Osteoblast (primary cell): ENCODE measurements at regions not wholly inside any gene's neighbourhood (a gene's known extent, or its start where the extent isn't known, plus 50 kb on each side); places are given as distances from the start of the nearest gene placed in this dataset.
"Not testable (repeated sequence)": the region's sequence is repeated elsewhere in the genome, so short reads cannot be mapped to it uniquely, and the experiment has no call there.

Source experiments
- DNase-seq: peaks from one replicate; pipeline ENCODE4 v3.0.0; 2011; ENCODE audit warnings: low spot score, mixed read lengths; ENCODE audit not compliant: insufficient read length; ENCODE audit errors: missing footprints
- H2AFZ ChIP-seq: 2 replicates; pipeline ENCODE4 v1.6.0; 2011; ENCODE audit warnings: mild to moderate bottlenecking, low read length
- H3K27ac ChIP-seq: 2 replicates; pipeline ENCODE4 v1.5.1; 2011; ENCODE audit warnings: mild to moderate bottlenecking, low read depth, low read length, moderate library complexity
- H3K27me3 ChIP-seq: 2 replicates; pipeline ENCODE4 v1.6.0; 2012; ENCODE audit warnings: mild to moderate bottlenecking, control low read depth, inconsistent platforms, low read length, moderate library complexity; ENCODE audit not compliant: insufficient read depth
- H3K36me3 ChIP-seq: 2 replicates; pipeline ENCODE4 v1.5.1; 2011; ENCODE audit warnings: mild to moderate bottlenecking, low read length, control low read depth, moderate library complexity; ENCODE audit not compliant: insufficient read depth
- H3K4me1 ChIP-seq: 2 replicates; pipeline ENCODE4 v1.5.1; 2011; ENCODE audit warnings: mild to moderate bottlenecking, low read length, control low read depth, moderate library complexity; ENCODE audit not compliant: insufficient read depth
- H3K4me2 ChIP-seq: 2 replicates; pipeline ENCODE4 v1.6.0; 2011; ENCODE audit warnings: mild to moderate bottlenecking, low read length; ENCODE audit not compliant: insufficient read depth
- H3K4me3 ChIP-seq: fragments of 200-600 bp; sonication (generic); 3 replicates; pipeline ENCODE4 v1.5.1; 2012; ENCODE audit warnings: mild to moderate bottlenecking, low read length, inconsistent platforms; ENCODE audit not compliant: insufficient read depth
- H3K79me2 ChIP-seq: 2 replicates; pipeline ENCODE4 v1.6.0; 2012; ENCODE audit warnings: mild to moderate bottlenecking, low read length, control low read depth, inconsistent platforms; ENCODE audit not compliant: insufficient read depth
- H3K9me3 ChIP-seq: 2 replicates; pipeline ENCODE4 v1.5.1; 2011; ENCODE audit warnings: low read depth, low read length, control low read depth
- H4K20me1 ChIP-seq: 2 replicates; pipeline ENCODE4 v1.6.0; 2012; ENCODE audit warnings: mild to moderate bottlenecking, low read length, control low read depth; ENCODE audit not compliant: insufficient read depth
- TF ChIP-seq, protein P1 (sequence below): IDR thresholded peaks from 2 replicates; pipeline ENCODE4 v1.5.1; 2011; ENCODE audit warnings: mild to moderate bottlenecking, low read depth, low read length, moderate library complexity; ENCODE audit errors: extremely low read depth

DNA sequence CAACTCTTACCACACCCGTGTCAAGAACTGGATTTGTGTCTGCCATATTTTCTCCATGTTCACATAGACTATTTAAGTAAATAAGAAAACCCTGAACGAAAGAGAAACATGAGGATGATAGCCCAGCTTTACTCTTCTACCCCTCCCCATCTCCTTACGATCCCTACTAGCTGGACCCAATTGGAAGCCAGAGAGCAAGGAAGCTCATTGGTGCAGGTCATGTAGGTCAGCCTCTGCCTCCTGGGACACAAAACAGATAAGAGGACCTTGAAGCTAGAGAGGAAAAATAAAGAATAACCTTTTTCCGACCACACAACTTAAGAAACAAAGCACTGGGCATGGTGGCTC, 124.6 kb upstream of the ATF7IP start:
- peaks cover 10% of the 10 kb centered on the region for H3K4me1 ChIP-seq
- H4K20me1 ChIP-seq = no peaks in the 10 kb centered on the region
- no peak overlapping the region for H3K4me2 ChIP-seq
- no peaks in the 10 kb centered on the region for H3K79me2 ChIP-seq
- H3K9me3 ChIP-seq = peaks cover 4% of the 10 kb centered on the region
- no peaks in the 10 kb centered on the region for H3K27me3 ChIP-seq
- no peak overlapping the region for H2AFZ ChIP-seq
- H3K36me3 ChIP-seq = no peaks in the 10 kb centered on the region
- no peak for DNase-seq
- TF ChIP-seq, protein P1, sequence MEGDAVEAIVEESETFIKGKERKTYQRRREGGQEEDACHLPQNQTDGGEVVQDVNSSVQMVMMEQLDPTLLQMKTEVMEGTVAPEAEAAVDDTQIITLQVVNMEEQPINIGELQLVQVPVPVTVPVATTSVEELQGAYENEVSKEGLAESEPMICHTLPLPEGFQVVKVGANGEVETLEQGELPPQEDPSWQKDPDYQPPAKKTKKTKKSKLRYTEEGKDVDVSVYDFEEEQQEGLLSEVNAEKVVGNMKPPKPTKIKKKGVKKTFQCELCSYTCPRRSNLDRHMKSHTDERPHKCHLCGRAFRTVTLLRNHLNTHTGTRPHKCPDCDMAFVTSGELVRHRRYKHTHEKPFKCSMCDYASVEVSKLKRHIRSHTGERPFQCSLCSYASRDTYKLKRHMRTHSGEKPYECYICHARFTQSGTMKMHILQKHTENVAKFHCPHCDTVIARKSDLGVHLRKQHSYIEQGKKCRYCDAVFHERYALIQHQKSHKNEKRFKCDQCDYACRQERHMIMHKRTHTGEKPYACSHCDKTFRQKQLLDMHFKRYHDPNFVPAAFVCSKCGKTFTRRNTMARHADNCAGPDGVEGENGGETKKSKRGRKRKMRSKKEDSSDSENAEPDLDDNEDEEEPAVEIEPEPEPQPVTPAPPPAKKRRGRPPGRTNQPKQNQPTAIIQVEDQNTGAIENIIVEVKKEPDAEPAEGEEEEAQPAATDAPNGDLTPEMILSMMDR = no peak
- H3K4me3 ChIP-seq = no peak overlapping the region
- H3K27ac ChIP-seq = no peak overlapping the region

DNA sequence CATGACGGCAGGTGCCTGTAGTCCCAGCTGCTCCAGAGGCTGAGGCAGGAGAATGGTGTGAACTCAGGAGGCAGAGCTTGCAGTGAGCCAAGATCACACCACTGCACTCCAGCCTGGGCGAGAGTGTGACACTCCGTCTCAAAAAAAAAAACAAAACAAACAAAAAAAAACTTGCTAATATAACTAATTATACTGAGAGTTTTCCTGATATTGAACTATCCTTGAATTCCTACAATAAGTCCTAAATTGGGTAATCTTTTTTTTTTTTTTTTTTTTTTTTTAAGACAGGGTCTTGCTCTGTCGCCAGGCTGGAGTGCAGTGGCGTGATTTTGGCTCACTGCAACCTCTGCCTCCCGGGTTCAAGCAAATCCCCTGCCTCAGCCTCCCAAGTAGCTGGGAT, 122.7 kb upstream of the ATF7IP start:
- H3K27me3 ChIP-seq, H3K4me2 ChIP-seq, H3K79me2 ChIP-seq, H4K20me1 ChIP-seq, H3K27ac ChIP-seq, H3K4me3 ChIP-seq, H2AFZ ChIP-seq, H3K36me3 ChIP-seq, DNase-seq, H3K9me3 ChIP-seq: not testable (repeated sequence)
- H3K4me1 ChIP-seq = peaks cover 10% of the 10 kb centered on the region

DNA sequence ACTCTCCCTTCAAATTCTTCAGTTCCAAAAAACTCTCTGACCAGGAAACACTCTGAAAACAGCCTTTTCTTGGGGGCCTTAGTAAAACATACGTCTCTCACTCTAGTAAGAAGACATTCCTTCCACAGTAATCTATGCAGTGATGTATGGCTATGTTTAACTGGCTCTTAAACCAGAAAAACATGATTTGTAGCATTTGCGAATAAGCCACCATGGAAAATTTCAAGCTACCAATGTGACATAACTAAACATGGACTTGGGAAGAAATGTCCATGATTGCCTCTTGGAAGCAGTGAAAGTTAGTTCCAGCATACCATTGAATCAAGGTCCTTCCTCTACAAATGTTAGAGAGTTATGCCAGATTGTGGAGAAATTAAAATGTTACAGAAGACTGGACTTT, 121.5 kb upstream of the ATF7IP start:
- Histone ChIP-seq H3K4me1 (peaks cover 9% of the 10 kb centered on the region), H3K27me3 (no peaks in the 10 kb centered on the region), H3K4me2 (no peak overlapping the region), H3K4me3 (no peak overlapping the region), H3K27ac (no peak overlapping the region), H3K79me2 (no peaks in the 10 kb centered on the region), H2AFZ (no peak overlapping the region), H3K36me3 (no peaks in the 10 kb centered on the region), H3K9me3 (peaks cover 4% of the 10 kb centered on the region), H4K20me1 (no peaks in the 10 kb centered on the region)
- TF ChIP-seq, protein P1 = no peak
- DNase-seq = no peak

DNA sequence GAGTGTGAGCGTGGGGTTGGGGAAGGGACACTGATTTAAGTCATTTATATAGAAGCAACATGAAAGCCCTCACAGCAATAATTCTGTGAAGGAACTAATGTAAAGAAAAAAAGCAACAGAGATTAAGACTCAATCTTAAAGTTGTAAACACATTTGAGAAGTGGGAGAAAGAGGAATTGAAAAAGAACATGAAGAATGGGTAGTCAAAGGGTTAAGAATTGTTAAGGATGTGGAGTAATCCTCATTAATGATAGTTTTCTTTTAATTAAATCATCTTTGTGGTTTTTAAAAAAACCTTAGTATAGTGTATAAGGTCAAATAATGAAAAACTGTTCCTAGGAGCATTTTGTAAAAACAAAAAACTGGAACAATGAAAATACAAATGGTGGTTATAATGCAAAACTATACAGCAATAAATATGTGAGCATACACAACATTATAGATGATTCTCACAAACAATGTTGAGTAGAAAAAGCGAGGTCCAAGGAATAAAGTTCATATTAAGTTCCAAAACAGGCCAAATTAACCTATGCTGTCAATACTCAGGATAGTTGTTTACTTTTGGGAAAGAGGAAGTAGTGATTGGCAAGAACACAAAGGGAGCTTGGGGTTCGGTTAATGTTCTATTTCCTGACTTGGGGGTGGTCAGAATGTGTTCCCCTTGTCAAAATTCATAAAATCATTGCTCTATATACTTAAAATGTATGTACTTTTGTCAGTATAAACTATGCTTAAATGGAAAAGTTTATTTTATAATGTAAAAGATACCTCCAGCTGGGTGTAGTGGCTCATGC, 120.4 kb upstream of the ATF7IP start:
- TF ChIP-seq, protein P1 = no peak
- Histone ChIP-seq H3K27me3 (no peaks in the 10 kb centered on the region), H3K27ac (no peak overlapping the region), H3K9me3 (peaks cover 4% of the 10 kb centered on the region), H3K4me1 (no peaks in the 10 kb centered on the region), H4K20me1 (no peaks in the 10 kb centered on the region), H3K4me2 (no peak overlapping the region), H2AFZ (no peak overlapping the region), H3K79me2 (no peaks in the 10 kb centered on the region), H3K4me3 (no peak overlapping the region), H3K36me3 (no peaks in the 10 kb centered on the region)
- DNase-seq = no peak
